SH-SY5Y (cell line): ENCODE measurements at regions not wholly inside any gene's neighbourhood (a gene's known extent, or its start where the extent isn't known, plus 50 kb on each side); places are given as distances from the start of the nearest gene placed in this dataset.

ENCODE experiments used
- GATA2 ChIP-seq: IDR thresholded peaks from 2 replicates; pipeline ENCODE4 v1.6.1; 2011; ENCODE audit warnings: mild to moderate bottlenecking, low read depth, low read length
- GATA3 ChIP-seq: IDR thresholded peaks from 2 replicates; pipeline ENCODE4 v1.6.1; 2011; ENCODE audit warnings: low read depth, mild to moderate bottlenecking, low read length, moderate library complexity

DNA sequence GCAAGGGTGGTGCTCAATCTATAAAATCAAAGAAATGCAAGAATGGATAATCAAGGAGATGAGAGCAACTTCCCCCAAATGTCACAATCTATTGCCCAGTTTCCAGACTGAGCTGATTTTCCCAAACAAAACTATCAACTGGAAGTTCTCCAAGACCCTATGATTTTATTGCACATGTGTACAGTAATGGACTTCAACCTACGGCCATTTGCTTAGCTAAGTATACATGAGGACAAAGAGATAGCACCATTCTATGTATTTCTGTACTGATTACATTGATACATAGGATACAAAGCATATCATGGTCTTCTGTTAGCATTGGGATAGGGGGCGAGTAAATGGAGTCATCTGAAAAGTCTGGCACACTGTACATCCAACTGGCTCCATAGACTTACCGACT, 407.8 kb downstream of the GABRG1 start:
- no peak for TF ChIP-seq GATA2
- TF ChIP-seq GATA3: no peak
